Activated naive CD4-positive, alpha-beta T cell treated with anti-CD3 and anti-CD28 coated beads for 36 hours (primary cell): ENCODE measurements at regions not wholly inside any gene's neighbourhood (a gene's known extent, or its start where the extent isn't known, plus 50 kb on each side); places are given as distances from the start of the nearest gene placed in this dataset.
"Not testable (repeated sequence)": the region's sequence is repeated elsewhere in the genome, so short reads cannot be mapped to it uniquely, and the experiment has no call there.

Source experiments
- CTCF ChIA-PET: fragments of 350-600 bp; sonication (Branson Sonifier 250); formaldehyde crosslinking; loops from one replicate; lab custom pipeline; 2021; ENCODE audit warnings: antibody characterized with exemption; lab: Charles Lee
- DNase-seq: peaks from one replicate; pipeline ENCODE4 v3.0.0-alpha.2; 2020
- H3K27ac Mint-ChIP-seq: one replicate; pipeline ENCODE4 v1.8.0; 2021; ENCODE audit warnings: mild to moderate bottlenecking, mixed read lengths
- H3K27me3 Mint-ChIP-seq: one replicate; pipeline ENCODE4 v1.8.0; 2021; ENCODE audit warnings: low read depth, mixed read lengths
- H3K36me3 Mint-ChIP-seq: one replicate; pipeline ENCODE4 v1.8.0; 2021; ENCODE audit warnings: low read depth, mixed read lengths
- H3K4me1 Mint-ChIP-seq: one replicate; pipeline ENCODE4 v1.8.0; 2021; ENCODE audit warnings: low read depth, mixed read lengths
- H3K4me3 Mint-ChIP-seq: one replicate; pipeline ENCODE4 v1.8.0; 2021; ENCODE audit warnings: mild to moderate bottlenecking, moderate library complexity, mixed read lengths
- H3K9me3 Mint-ChIP-seq: one replicate; pipeline ENCODE4 v1.8.0; 2021; ENCODE audit warnings: mixed read lengths
- intact Hi-C: fragments of 100-400 bp; cut with micrococcal nuclease; formaldehyde crosslinking; loops from one replicate; pipeline ENCODE4 v1.15.1; 2023

- peaks cover 45% of the 10 kb centered on the region for H3K9me3 Mint-ChIP-seq
- CTCF ChIA-PET: no interaction called here
- intact Hi-C loops: no loop called here
- H3K4me3 Mint-ChIP-seq: no peak overlapping the region
- no peaks in the 10 kb centered on the region for H3K4me1 Mint-ChIP-seq
- no peak for DNase-seq
- H3K36me3 Mint-ChIP-seq: no peaks in the 10 kb centered on the region
- H3K27me3 Mint-ChIP-seq: peaks cover 3% of the 10 kb centered on the region
- no peak overlapping the region for H3K27ac Mint-ChIP-seq
Observed at GRCh38 chr5:153939101-153939500, 99.6 kb downstream of the FAM114A2 start.

- no peak overlapping the region for H3K4me3 Mint-ChIP-seq
- H3K4me1 Mint-ChIP-seq: no peaks in the 10 kb centered on the region
- peaks cover 2% of the 10 kb centered on the region for H3K27me3 Mint-ChIP-seq
- H3K9me3 Mint-ChIP-seq: peaks cover 48% of the 10 kb centered on the region
- no peak overlapping the region for H3K27ac Mint-ChIP-seq
- H3K36me3 Mint-ChIP-seq: no peaks in the 10 kb centered on the region
- intact Hi-C loops: no loop called here
- DNase-seq: no peak
- CTCF ChIA-PET: no interaction called here
Observed at GRCh38 chr5:153938191-153938842, 100.4 kb downstream of the FAM114A2 start.

DNA sequence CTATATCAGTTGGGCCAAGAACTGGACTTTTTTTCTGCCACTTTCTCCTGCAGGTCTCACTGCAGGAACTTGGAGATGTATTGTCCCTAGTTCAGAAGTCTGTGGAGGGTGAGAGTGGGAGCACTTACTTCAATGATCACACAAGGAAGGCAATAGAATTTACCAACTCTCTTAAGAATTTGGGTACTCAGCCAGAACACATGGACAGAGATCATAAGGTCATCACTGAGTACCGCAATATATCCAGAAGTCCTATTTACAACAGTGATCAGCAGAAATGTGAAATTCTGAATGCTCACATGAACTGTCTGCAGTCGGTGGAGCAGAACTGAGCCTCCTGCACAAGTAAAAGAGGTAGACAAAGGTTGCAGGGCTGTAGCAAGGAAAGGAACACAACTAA is 101.0 kb downstream of the FAM114A2 start:
- CTCF ChIA-PET: no interaction called here
- H3K36me3 Mint-ChIP-seq: no peaks in the 10 kb centered on the region
- intact Hi-C loops: no loop called here
- no peak for DNase-seq
- no peak overlapping the region for H3K4me3 Mint-ChIP-seq
- peaks cover 45% of the 10 kb centered on the region for H3K9me3 Mint-ChIP-seq
- no peaks in the 10 kb centered on the region for H3K27me3 Mint-ChIP-seq
- no peaks in the 10 kb centered on the region for H3K4me1 Mint-ChIP-seq
- H3K27ac Mint-ChIP-seq: no peak overlapping the region

GRCh38 chr5:153935151-153935550 is 103.6 kb downstream of the FAM114A2 start:
- DNase-seq, CTCF ChIA-PET, H3K27ac Mint-ChIP-seq, H3K27me3 Mint-ChIP-seq, H3K4me1 Mint-ChIP-seq, H3K36me3 Mint-ChIP-seq, H3K4me3 Mint-ChIP-seq, intact Hi-C loops: not testable (repeated sequence)
- peaks cover 26% of the 10 kb centered on the region for H3K9me3 Mint-ChIP-seq

GRCh38 chr5:153926201-153926600 is 112.5 kb downstream of the FAM114A2 start:
- DNase-seq: no peak
- H3K36me3 Mint-ChIP-seq: no peaks in the 10 kb centered on the region
- intact Hi-C loops: no loop called here
- H3K9me3 Mint-ChIP-seq: no peaks in the 10 kb centered on the region
- CTCF ChIA-PET: no interaction called here
- H3K4me3 Mint-ChIP-seq: no peak overlapping the region
- no peaks in the 10 kb centered on the region for H3K4me1 Mint-ChIP-seq
- no peak overlapping the region for H3K27ac Mint-ChIP-seq
- H3K27me3 Mint-ChIP-seq: no peaks in the 10 kb centered on the region

GRCh38 chr5:153919161-153919560 is 119.5 kb downstream of the FAM114A2 start:
- Mint-ChIP-seq H3K27me3 (peaks cover 9% of the 10 kb centered on the region), H3K4me1 (no peaks in the 10 kb centered on the region), H3K4me3 (no peak overlapping the region), H3K36me3 (no peaks in the 10 kb centered on the region), H3K9me3 (peaks cover 8% of the 10 kb centered on the region), H3K27ac (no peak overlapping the region)
- no peak for DNase-seq
- CTCF ChIA-PET: no interaction called here
- intact Hi-C loops: no loop called here

DNA sequence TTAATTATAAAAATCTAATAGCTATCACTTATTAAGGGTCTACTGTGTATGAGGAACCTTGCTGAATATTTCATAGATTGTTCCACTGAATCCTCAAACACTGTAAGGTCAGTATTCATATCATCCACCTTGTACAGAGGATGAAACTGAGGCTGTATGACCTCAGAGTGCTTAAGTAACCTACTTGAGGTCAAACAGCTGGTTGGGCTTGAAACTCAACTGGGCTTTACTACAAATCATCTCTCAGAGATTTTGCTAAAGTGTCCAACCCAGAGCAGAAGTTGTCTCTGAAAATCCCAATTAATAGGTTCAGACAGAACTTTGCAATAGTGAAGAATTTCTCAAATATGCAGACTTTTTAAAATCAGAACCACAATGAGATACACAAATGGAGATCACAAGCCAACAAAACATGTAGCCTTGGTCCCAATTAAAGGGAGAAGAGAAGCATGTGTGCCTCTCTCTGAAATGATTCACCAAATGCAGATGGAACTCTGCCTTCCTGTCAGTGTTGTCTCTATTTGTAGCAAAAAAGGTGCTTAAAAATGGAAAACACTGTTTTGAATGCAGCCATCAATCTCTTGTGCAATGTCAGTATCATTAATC is 131.4 kb downstream of the FAM114A2 start:
- H3K4me1 Mint-ChIP-seq: no peaks in the 10 kb centered on the region
- H3K27ac Mint-ChIP-seq: no peak overlapping the region
- H3K36me3 Mint-ChIP-seq: no peaks in the 10 kb centered on the region
- no peak overlapping the region for H3K4me3 Mint-ChIP-seq
- intact Hi-C loops: no loop called here
- DNase-seq: no peak
- peaks cover 3% of the 10 kb centered on the region for H3K27me3 Mint-ChIP-seq
- CTCF ChIA-PET: no interaction called here
- H3K9me3 Mint-ChIP-seq: no peaks in the 10 kb centered on the region

GRCh38 chr5:153905219-153905618 is 133.5 kb downstream of the FAM114A2 start:
- CTCF ChIA-PET: interaction anchor here (1.1 kb wide), 1 partner anchor 9 kb away, joined by 3 read pairs; no protein-coding TSS in a partner anchor
- no peaks in the 10 kb centered on the region for H3K9me3 Mint-ChIP-seq
- H3K4me3 Mint-ChIP-seq: no peak overlapping the region
- intact Hi-C loops: no loop called here
- H3K36me3 Mint-ChIP-seq: no peaks in the 10 kb centered on the region
- no peak overlapping the region for H3K27ac Mint-ChIP-seq
- no peaks in the 10 kb centered on the region for H3K4me1 Mint-ChIP-seq
- H3K27me3 Mint-ChIP-seq: no peaks in the 10 kb centered on the region
- DNase-seq: no peak

DNA sequence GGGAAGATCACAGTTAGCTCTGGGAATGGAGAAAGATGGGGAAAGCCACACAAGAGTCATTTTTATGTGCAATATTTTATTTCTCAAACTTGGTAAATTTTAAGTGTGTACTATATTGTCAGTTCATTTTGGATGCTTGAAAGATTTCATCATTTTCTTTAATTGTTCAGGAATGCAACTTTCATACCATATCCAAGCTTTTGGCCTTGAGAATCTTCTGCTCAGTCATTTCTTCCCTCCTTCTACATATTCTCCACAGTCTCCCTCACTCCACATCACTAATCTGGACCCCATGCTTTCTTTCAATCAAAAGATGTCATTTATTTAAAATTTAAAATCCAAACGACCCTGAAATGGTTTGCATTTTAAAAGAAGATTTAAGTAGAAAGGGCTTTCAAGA is 135.4 kb downstream of the FAM114A2 start:
- Mint-ChIP-seq H3K27me3 (no peaks in the 10 kb centered on the region), H3K4me3 (no peak overlapping the region), H3K9me3 (no peaks in the 10 kb centered on the region), H3K36me3 (no peaks in the 10 kb centered on the region), H3K4me1 (no peaks in the 10 kb centered on the region), H3K27ac (no peak overlapping the region)
- CTCF ChIA-PET: no interaction called here
- DNase-seq: no peak
- intact Hi-C loops: no loop called here

DNA sequence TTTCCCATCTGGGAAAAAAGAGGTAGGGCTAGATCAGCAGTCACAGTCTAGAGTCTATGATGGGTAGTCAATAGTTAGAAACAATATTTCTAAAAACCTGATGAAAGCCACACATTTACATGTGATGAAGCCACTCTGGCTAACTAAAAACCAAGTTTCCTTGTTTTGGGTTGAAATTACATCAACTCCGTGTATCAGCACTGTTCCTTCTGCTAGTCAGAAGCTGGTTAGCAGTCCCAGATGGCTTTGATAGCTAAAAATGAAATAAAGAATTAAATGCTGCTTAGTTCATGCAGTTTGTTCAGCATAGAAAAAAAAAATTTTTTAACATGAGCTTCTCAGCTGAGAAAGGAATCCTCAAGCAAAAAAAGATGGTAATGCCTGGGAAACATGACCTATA is 136.7 kb downstream of the FAM114A2 start:
- Mint-ChIP-seq H3K36me3 (no peaks in the 10 kb centered on the region), H3K4me3 (no peak overlapping the region), H3K9me3 (no peaks in the 10 kb centered on the region), H3K27ac (no peak overlapping the region), H3K27me3 (no peaks in the 10 kb centered on the region), H3K4me1 (no peaks in the 10 kb centered on the region)
- CTCF ChIA-PET: no interaction called here
- intact Hi-C loops: no loop called here
- no peak for DNase-seq

DNA sequence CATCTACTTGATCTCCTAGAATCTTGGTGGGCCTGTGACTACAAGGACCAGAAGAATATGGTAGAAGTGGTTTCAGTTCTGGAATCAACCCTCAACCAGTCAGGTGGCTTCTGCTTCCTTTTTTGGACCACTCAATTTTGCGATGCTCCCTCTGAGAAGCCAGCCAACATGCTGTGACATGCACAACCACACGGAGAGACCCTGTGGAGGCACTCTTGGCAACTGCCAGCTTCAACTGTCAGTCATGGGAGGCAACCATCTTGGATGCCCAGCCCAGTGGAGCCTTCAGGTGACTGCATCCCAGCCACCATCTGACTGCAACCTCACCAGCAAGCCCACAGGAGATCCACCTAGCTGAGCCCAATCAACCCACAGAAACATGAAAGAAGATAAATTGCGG is 137.3 kb downstream of the FAM114A2 start:
- H3K36me3 Mint-ChIP-seq: no peaks in the 10 kb centered on the region
- CTCF ChIA-PET: no interaction called here
- no peak overlapping the region for H3K27ac Mint-ChIP-seq
- no peaks in the 10 kb centered on the region for H3K9me3 Mint-ChIP-seq
- intact Hi-C loops: no loop called here
- no peak overlapping the region for H3K4me3 Mint-ChIP-seq
- no peaks in the 10 kb centered on the region for H3K27me3 Mint-ChIP-seq
- H3K4me1 Mint-ChIP-seq: no peaks in the 10 kb centered on the region
- DNase-seq: no peak

- CTCF ChIA-PET: no interaction called here
- Mint-ChIP-seq H3K4me1 (no peaks in the 10 kb centered on the region), H3K4me3 (no peak overlapping the region), H3K9me3 (no peaks in the 10 kb centered on the region), H3K27ac (no peak overlapping the region), H3K27me3 (no peaks in the 10 kb centered on the region), H3K36me3 (no peaks in the 10 kb centered on the region)
- intact Hi-C loops: no loop called here
- no peak for DNase-seq
Observed at GRCh38 chr5:153900703-153901395, 137.9 kb downstream of the FAM114A2 start.

DNA sequence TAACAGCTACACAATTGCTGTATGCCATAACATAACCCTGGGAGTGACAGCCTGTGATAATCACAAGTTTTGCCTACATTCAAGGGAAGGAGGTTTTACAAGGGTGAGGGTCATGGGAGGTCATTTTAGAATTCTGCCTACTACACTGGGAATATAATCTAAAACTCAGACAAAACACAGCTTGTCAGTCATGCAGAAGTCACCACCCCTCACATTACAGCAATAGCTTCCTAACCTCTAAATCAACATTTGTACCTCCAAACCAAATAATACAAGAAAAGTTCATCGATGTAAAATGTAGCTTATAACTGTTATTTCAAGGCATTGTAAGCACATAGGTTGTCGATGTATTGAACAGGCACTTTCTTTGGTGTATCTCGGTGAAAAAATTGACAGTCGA is 139.0 kb downstream of the FAM114A2 start:
- intact Hi-C loops: no loop called here
- no peak for DNase-seq
- Mint-ChIP-seq H3K9me3 (no peaks in the 10 kb centered on the region), H3K36me3 (no peaks in the 10 kb centered on the region), H3K4me1 (no peaks in the 10 kb centered on the region), H3K4me3 (no peak overlapping the region), H3K27me3 (no peaks in the 10 kb centered on the region), H3K27ac (no peak overlapping the region)
- CTCF ChIA-PET: no interaction called here
